CD4-positive, alpha-beta T cell treated with Interleukin-6 at 100 ng/mL for 8 hours (primary cell): ENCODE measurements at regions not wholly inside any gene's neighbourhood (a gene's known extent, or its start where the extent isn't known, plus 50 kb on each side); places are given as distances from the start of the nearest gene placed in this dataset.

Source experiments
- DNase-seq: peaks from one replicate; pipeline ENCODE4 v3.0.0-alpha.2; 2020; ENCODE audit warnings: mixed read lengths, low spot score

- DNase-seq: no peak
Observed at GRCh38 chr22:27385261-27385998, 416.1 kb downstream of the MN1 start.

GRCh38 chr22:27386186-27386585, 415.4 kb downstream of the MN1 start:
- no peak for DNase-seq

DNA sequence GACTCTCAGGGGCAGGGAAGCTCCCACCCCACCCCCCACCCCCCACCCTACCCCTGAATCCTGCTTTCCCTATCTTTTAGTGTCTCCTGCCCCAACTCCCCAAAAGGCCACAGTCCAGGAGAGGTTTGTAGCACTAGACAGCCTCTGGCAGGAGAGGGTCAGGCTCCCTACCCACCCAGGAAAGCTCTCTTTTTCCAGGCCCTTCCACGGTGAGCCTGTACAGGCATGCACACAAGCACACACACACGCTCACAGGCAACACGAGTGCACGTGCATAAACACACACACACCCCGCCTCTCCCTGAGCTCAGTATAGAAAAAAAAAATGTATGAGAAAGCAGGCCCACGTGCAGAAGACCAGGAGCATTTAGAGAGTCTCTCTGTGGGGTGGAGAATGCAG, 414.0 kb downstream of the MN1 start:
- no peak for DNase-seq

GRCh38 chr22:27388090-27388600, 413.4 kb downstream of the MN1 start:
- DNase-seq: no peak

DNA sequence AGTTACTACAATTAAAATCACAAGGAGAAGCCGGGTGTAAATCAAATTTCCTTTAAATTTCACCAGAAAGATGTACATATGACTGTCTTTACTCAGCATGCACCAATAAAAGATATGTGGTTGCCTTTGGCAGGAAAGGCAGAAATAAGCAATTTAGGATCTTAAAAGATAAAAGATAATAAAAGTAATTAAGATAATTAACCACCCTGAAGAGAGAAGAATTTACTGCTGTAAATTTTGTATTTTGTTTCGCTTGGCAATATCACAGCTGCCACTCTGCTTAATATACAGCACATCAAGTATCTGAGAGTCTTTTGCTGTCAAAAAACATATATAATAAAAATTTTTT, 411.9 kb downstream of the MN1 start:
- DNase-seq: no peak

DNA sequence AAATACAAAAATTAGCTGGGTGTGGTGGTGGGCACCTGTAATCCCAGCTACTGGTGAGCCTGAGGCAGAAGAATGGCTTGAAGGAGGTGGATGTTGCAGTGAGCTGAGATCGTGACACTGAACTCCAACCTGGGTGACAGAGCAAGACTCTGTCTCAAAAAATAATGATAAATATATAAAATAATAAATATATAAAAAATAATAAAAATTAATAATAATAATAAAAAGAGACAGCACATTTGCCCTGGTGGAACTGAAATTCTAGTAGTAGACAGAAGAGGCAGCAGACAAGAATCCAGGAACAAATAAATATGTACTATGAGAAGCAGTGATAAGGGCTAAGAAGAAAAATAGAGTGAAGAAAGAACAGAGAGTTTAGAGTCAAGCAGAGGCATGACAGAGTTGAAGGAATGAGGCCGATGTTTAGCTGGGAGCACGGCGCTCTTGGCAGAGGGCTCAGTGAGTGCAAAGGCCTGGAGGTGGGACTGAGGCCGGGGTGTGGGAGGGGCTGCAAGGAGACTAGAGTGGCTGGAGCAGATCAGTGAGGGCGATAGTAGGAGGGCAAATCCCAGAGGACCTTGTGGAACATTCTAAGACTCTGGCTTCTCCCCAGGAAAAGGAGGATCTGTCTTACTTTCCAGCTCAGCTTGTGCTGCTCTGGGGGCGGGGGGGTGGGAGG, 410.3 kb downstream of the MN1 start:
- no peak for DNase-seq

DNA sequence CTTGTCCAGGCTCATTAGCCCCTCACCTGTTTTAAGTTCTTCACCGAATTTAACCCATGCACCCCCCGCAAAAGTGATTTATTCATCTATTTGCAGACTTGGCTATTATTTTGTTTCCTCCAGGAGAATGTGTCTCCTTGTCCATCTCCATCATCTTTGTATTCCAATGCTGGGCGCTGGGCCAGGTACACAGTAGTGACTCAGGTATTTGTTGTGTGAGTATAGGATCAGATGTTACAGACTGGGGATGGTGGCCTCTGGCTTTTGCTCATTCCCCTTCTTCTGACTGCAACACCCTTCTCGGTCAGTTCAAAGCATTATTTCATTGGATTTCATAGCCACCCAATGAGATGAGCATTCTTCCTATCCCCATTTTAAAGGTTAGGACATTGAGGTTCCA, 408.2 kb downstream of the MN1 start:
- DNase-seq: no peak

DNA sequence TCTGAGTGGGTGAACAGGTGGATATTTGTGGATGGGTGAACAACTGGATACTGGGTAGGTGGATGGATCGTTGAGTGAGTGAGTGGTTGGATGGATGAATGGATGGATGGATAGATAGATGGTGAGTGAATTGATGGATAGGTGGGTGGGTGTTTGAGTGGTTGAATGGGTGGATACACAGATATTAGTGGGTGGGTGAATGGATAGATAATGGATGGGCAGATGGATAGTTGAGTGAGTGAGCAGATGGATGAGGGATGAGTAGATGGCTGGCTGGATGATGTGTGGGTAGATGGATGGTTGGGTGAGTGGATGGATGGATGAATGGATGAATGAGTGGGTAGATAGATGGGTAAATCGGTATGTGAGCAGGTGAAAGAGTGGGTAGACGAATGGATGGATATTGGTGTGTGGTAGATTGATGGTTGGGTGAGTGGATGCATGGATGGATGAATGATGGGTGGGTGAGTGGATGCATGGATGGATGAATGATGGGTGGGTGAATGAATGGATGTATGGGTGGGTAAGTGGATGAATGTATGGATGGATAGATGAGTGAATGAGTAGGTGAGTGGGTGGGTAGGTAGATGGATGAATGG, 406.7 kb downstream of the MN1 start:
- DNase-seq: no peak

- DNase-seq: no peak
Observed at GRCh38 chr22:27397036-27397953, 404.3 kb downstream of the MN1 start.

DNA sequence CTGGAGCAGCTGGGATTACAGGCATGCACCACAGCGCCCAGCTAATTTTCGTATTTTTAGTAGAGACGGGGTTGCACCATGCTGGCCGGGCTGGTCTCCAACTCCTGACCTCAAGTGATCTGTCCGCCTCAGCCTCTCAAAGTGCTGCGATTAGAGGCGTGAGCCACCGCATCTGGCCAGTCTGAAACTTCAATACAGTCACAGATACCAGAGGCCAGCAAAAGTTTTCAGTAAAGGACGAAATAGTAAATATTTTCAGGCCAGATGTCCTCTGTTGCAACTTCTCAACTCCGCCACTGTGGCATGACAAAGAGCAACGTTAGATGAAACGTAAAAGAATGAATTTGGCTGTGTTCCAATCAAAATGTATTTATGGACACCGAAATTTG, 403.6 kb downstream of the MN1 start:
- no peak for DNase-seq

- DNase-seq: no peak
Observed at GRCh38 chr22:27399161-27399560, 402.4 kb downstream of the MN1 start.

DNA sequence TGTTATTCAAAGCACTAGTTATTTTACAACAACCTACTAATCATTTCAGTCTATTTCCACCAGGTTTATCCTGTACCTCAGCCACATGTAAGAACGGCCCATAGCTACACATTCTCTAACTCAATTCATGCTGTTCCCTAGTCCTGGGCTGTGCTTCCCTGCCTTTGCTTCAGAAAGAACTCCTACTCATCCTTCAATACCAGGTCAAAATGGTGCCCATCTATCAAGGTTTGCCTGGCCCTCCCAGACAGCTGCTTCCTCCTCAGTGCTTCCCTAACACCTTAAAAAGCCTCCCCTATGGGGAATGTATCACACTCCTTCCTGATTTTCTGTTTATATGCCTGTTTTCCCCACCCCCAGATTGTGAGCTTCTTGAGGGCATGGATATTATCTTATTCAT, 400.7 kb downstream of the MN1 start:
- DNase-seq: no peak

DNA sequence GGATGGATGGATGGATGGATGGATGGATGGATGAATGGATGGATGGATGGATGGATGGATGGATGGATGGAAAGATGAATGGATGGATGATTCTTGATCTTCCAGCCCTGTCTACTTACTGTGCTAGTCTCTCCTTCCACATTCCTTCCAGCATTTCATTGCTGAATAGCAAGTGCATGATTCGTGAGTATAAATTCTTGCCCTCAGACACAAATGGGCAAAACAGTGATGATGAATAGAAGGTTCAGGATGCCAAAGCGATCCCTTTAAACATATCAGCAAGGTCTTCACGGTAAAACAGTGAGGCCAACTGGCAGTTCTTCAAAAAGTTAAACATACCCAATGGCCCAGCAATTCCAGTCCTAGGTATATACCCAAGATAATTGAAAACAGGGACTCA, 400.2 kb downstream of the MN1 start:
- no peak for DNase-seq

DNA sequence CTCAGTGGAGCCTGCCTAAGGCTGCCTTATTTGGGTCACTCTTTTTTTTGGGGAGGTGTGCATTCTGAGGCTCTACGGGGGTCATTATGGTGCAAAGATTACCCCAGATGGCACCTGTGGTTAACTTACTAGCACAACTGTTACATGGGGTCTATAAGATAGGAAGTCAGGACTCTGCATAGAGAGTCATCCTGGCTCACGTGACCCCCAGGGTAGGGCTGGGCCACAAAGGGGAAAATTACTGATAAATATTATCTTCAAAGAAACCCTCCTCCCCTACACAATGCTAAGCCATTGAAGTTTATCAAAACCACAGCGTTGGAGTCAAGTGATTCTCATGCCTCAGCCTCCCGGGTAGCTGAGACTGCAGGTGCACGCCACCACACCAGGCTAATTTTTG, 397.1 kb downstream of the MN1 start:
- no peak for DNase-seq

GRCh38 chr22:27405672-27406388, 395.7 kb downstream of the MN1 start:
- no peak for DNase-seq

DNA sequence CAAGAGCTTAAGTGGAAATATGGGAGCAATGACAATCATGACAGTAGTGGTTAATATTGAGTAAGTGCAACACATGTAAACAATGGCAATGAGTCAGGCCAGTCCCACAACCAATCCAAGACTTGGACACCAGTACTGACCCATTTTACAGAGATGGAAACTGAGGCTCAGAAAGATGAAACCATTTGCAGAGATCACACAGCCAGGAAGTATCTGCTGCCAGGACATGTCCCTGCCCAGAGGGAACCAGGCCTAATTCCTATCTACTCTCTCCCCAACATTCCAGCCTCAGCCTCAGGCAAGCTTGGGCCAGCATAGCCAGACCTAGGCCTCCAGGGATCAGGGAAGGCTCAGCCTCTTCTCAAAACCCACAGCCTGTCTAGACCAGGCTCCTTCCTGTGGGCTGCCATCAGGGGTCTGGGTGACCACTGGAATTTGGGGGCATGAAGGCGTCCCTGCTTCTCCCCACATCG, 395.1 kb downstream of the MN1 start:
- no peak for DNase-seq

- DNase-seq: no peak
Observed at GRCh38 chr22:27407369-27407985, 394.1 kb downstream of the MN1 start.

GRCh38 chr22:27408068-27408467, 393.5 kb downstream of the MN1 start:
- no peak for DNase-seq

DNA sequence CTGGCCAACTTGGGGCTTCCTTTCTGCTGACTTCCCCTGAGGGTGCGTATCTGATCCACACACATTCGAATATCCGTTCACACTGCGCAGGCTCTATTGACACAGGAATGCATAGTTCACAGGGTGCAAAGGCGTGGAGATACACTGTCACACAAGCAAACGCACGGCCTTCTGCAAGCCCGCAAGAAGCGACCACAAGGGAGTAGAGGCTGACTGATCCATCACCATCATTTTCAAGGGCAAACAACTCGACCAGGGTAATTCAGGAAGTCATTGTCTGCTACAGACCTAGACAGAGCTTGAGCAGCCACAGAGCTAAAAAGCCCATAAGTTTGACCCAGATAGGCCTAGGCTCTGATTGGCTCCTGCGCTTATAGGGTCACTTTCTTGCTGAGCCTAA, 392.3 kb downstream of the MN1 start:
- DNase-seq: no peak

- DNase-seq: no peak
Observed at GRCh38 chr22:27412866-27413445, 388.6 kb downstream of the MN1 start.

DNA sequence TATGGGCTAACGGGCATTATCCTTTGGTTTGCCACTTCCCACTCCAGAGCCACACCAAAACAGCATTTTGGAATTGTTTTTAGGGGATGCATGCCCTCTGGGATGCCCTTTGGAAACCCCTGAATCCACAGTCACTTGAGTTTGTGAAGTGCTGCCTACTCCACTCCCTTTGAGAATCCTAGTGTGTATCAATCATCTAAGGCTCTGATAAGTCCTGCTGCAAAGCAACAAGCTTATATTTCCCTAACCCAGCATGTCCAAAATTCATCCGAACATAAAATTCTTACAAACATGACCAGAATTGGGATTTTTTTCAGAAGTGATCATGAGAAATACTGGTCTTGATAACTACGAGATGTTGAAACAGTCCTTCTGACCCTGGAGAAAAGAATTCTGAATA, 387.9 kb downstream of the MN1 start:
- DNase-seq: no peak
